C4-2B (cell line): ENCODE measurements at regions not wholly inside any gene's neighbourhood (a gene's known extent, or its start where the extent isn't known, plus 50 kb on each side); places are given as distances from the start of the nearest gene placed in this dataset.

Experiments used
- ZFX ChIP-seq: fragments of 450-650 bp; IDR thresholded peaks from 2 replicates; pipeline ENCODE4 v1.6.1; 2017
- TF ChIP-seq, protein P1 (sequence below): fragments of 450-650 bp; conservative IDR thresholded peaks from 2 replicates; pipeline ENCODE4 v1.5.1; 2017; ENCODE audit warnings: mild to moderate bottlenecking

DNA sequence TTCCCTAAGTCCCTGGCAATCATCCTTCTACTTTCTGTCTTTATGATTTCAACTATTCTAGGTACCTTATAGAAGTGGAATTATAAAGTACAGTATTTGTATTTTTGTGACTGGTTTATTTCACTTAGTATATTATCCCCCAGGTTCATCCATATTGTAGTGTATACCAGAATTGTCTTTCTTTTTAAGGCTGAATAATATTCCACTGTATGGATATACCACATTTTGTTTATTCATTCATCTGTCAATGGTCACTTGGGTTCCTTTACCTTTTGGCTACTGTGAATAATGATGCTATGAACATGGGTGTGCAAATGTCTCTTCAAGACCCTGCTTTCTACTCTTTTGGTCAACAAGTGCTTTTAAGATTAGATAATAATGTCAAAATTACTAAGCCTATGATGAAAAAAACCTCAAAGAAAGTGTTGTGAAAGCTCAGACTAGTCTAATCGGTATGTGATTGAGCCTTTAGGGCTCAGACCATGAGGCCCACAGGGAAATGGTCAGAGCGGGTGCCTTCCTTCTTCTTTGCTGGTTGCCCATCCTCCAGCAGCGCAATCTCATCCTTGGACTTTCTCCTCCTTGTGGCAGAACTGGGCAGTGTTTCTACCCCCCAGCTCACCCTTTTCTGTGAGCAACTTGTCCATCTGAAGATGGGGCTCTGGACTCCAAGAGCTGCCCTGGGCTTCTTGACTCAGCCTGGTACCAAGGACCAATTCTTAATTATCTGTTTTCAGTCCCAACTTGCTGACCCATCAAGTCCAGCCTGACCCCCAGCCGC lies 105.4 kb downstream of the TTC8 start:
- TF ChIP-seq, protein P1, sequence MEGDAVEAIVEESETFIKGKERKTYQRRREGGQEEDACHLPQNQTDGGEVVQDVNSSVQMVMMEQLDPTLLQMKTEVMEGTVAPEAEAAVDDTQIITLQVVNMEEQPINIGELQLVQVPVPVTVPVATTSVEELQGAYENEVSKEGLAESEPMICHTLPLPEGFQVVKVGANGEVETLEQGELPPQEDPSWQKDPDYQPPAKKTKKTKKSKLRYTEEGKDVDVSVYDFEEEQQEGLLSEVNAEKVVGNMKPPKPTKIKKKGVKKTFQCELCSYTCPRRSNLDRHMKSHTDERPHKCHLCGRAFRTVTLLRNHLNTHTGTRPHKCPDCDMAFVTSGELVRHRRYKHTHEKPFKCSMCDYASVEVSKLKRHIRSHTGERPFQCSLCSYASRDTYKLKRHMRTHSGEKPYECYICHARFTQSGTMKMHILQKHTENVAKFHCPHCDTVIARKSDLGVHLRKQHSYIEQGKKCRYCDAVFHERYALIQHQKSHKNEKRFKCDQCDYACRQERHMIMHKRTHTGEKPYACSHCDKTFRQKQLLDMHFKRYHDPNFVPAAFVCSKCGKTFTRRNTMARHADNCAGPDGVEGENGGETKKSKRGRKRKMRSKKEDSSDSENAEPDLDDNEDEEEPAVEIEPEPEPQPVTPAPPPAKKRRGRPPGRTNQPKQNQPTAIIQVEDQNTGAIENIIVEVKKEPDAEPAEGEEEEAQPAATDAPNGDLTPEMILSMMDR: peak; percentile 61
- no peak for TF ChIP-seq ZFX
